Testis (tissue), 2 donors: ENCODE measurements at regions not wholly inside any gene's neighbourhood (a gene's known extent, or its start where the extent isn't known, plus 50 kb on each side); places are given as distances from the start of the nearest gene placed in this dataset.

Experiments used
- POLR2A ChIP-seq: fragments of 450-650 bp; IDR thresholded peaks from one replicate; pipeline ENCODE4 v1.6.1; 2017; ENCODE audit warnings: antibody characterized with exemption, mild to moderate bottlenecking, moderate library complexity
- TF ChIP-seq, protein P1 (sequence below), 3 experiments: fragments of 450-650 bp in 2 of 3; fragments of 200-600 bp in 1 of 3; sonication (generic) in 1 of 3; IDR thresholded peaks; one replicate each; pipeline ENCODE4 v1.5.1; 2016 to 2019; ENCODE audit warnings: antibody characterized with exemption in 3 of 3, mild to moderate bottlenecking in 2 of 3, moderate library complexity in 1 of 3

DNA sequence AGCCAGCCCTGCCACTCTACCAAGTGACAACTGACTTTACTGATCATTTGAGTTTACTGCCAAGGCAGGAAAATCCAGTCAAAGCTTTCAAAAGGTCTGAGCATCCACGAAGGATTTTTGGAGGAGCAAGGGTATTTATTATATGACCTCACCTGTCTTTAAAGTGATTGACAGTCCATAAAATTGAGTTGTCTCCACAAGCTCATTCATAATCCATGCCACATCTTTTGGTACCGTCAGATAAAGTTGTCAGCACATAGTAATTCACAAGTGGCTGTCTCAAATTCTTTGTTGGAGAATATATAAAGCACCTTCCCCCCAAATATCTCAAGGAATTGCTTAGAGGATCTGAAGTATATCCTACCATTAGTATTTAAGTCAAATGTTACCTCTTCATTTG is 240.5 kb downstream of the METTL4 start:
- TF ChIP-seq, protein P1, sequence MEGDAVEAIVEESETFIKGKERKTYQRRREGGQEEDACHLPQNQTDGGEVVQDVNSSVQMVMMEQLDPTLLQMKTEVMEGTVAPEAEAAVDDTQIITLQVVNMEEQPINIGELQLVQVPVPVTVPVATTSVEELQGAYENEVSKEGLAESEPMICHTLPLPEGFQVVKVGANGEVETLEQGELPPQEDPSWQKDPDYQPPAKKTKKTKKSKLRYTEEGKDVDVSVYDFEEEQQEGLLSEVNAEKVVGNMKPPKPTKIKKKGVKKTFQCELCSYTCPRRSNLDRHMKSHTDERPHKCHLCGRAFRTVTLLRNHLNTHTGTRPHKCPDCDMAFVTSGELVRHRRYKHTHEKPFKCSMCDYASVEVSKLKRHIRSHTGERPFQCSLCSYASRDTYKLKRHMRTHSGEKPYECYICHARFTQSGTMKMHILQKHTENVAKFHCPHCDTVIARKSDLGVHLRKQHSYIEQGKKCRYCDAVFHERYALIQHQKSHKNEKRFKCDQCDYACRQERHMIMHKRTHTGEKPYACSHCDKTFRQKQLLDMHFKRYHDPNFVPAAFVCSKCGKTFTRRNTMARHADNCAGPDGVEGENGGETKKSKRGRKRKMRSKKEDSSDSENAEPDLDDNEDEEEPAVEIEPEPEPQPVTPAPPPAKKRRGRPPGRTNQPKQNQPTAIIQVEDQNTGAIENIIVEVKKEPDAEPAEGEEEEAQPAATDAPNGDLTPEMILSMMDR (IDR thresholded peaks at IDR 0.05) = no peak
- TF ChIP-seq POLR2A = no peak
